Stimulated activated CD4-positive, alpha-beta T cell treated with anti-CD3 and anti-CD28 coated beads, Interleukin-2, amount 100 ng/mL, for 4 hours (primary cell): ENCODE measurements at regions not wholly inside any gene's neighbourhood (a gene's known extent, or its start where the extent isn't known, plus 50 kb on each side); places are given as distances from the start of the nearest gene placed in this dataset.
"Not testable (repeated sequence)": the region's sequence is repeated elsewhere in the genome, so short reads cannot be mapped to it uniquely, and the experiment has no call there.

Source experiments
- DNase-seq: peaks from one replicate; pipeline ENCODE4 v3.0.0-alpha.2; 2020; ENCODE audit warnings: low read depth

DNA sequence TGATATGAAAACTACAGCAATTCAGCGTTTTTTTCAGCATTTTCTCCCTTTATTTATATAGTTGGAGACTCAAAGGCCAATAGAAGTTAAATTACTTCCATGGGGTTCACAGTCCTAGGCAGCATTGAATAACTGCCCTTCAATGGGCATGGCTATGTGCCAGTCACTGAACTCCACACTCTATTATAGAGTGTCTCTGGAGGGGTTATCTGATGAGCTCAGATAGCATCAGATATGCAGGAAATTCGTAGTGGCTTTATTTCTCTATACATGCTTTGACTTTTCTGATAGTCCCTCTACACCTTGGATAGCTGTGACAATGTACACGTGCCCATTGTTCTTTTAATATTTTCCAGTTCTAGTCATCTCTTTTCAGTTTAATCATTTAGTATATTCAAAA lies 396.9 kb upstream of the CBLB start:
- DNase-seq: no peak

DNA sequence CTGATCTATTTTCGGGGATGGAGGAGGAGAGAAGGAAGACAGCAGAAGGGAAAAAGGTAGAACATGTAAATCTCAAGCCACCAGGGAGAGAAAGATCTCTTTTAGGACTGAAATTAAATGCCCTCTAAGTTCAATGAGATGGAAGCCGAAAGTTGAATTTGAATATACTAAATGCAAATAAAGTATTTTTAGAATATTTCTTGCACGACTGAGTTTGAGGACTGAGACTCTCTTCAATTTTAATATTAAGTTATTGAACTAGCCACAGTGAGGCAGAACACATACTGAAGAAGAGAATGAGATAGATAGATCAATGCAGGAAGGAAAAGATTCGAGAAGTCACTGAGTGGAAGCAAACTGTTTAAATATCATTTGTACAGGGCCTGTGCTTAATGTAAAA lies 399.9 kb upstream of the CBLB start:
- no peak for DNase-seq

DNA sequence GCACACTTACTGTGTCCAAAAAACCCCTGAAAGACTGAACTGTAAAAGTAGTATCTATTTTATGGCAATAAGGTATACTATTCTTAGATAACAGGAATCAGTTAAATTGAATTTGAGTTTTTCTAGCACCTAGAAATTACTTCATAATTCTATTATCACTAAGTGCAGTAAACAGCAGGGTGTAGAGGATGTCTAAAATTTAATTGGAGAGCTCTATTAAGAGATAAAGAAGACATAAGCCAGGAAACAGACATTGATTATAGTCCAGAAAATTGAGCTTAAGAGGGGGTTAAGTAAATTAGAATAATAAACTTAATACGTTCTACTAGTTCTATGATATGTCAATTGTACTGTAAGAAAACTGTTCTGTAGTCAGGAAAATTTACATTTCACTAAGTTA lies 403.5 kb upstream of the CBLB start:
- DNase-seq: no peak

DNA sequence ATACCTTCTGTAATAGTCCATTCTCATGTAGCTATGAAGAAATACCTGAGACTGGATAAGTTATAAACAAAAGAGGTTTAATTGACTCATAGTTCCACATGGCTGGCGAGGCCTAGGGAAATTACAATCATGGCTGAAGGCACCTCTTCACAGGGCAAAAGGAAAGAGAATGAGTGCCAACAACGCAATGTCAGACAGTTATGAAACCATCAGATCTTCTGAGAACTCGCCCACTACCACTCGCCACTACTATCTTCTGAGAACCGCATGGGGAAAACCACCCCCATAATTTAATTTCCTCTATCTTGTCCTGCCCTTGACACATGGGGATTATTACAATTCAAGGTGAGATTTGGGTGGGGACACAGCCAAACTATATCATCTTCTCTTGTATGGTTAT lies 406.8 kb upstream of the CBLB start:
- no peak for DNase-seq

DNA sequence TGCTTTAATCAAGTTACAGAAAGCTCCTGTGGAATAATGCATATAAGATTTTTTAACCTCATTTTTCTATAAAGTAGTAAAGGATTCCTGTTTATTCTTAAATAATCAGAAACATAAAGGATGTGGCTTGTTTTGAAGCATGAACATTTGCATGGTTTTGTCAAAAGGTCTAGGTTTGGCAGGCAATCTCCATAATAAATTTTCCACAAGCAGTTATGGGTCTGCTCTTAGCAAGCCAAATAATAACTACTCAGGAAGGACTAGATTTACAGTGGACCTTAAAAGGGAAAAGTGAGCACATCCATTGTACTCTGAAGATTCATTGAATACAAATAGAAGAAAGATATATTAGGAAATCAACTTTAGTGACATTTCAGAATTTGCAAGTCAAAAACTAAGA lies 407.3 kb upstream of the CBLB start:
- no peak for DNase-seq

DNA sequence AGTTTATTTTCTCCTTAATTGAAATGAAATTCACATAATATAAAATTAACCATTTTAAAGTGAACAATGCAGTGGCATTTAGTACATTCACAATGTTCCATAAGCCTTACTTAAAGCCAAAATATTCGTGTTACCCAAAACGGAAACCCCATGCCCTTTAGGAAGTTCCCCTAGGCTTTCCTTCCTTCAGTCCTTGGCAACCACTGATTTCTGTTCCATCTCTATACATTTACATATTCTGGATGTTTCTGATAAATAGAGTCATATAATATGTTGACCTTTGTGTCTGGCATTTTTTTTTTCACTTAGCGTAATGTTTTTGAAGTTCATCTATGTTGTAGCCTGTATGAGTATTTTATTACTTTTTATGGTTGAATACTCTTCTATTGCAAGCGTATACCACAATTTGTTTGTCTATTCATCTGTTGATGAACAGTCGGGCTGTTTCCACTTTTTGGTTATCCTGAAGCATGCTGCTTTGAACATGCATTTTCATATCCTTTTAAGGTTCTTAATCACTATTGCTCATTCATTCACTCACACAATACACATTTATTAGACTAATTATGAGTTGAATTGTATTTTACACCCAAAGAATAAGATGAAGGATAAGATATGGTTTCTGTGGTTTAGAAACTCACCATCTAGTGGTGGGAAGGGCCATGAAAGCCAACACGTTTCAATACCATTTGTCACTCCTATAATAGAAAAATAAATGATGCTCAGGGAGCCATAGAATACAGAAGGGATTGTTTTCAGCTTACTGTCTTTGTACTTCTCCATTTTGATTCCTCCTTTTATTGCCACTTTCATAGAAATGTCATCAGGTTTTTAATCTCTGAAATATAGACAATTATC lies 408.2 kb upstream of the CBLB start:
- no peak for DNase-seq

DNA sequence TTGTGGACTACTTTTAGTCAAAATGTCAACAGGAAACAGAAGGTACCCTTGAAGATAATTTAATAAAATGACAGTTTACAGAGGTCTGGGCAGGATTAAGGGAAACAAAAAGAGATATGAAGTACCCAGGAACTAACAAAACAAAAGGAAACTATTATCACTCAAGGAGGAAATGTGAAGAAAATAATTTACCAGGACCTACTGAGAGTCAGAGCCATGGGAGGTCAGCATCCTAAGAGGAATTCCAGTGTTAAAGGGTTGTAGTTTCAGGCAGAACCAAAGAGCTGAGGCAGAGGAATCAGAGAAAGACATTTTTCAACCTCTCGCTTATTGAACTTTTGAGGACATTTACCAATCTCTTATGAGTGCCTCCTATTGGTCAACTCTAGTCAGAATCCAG lies 408.9 kb upstream of the CBLB start:
- no peak for DNase-seq

DNA sequence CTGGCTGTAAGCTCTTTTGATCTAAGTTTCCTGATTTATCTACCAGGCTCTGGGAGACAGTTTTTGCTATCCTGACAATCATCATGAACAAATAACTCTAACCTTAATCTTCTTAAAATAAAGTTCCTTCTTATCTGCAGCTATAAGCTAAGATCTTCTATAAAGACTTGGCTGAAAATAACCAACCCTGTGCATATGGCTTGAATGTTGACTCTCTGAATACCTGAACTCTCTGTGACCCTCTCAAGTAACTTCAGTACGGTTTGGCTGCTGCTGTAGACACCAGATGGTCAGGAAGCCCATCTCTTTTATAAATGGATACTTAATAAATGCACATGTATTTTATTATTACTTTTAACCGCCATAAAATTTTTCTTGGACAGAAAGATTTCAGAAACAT lies 412.4 kb upstream of the CBLB start:
- DNase-seq: no peak

DNA sequence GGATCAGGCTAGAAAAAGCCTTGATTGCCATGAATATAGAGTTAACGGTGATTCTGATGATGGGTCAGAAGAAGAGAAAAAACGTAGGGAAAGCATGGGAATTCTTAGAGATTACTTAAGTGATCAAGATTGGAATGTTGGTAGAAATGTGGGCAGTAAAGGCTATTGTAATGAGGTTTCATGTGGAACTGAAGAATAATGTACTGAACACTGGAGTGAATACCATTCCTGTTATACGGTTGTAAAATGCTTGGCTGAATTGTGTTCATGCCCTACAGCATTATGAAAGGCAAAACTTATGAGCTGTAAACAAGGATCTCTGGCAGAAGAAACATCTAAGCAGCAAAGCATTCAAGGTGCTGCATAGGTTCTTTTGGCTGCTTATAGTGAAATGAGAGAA lies 414.1 kb upstream of the CBLB start:
- DNase-seq: no peak

DNA sequence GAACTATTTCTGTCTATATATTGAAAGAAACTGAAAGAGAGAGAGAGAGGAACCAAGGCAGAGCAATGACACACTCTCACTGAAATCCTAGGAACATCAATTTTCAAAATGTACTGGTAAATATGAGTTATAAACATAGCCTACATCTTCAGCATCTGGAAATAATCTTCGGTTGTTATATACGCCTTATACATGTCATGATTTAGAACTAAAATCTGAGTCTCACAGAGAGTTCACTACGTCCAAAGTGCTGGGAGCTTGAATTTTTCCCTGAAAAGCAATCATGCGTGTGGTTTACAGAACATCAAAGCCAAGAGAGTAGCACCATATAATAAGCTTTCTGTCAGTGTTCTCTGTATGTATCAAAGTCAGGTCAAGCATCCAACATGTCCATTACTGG lies 420.0 kb upstream of the CBLB start:
- no peak for DNase-seq

DNA sequence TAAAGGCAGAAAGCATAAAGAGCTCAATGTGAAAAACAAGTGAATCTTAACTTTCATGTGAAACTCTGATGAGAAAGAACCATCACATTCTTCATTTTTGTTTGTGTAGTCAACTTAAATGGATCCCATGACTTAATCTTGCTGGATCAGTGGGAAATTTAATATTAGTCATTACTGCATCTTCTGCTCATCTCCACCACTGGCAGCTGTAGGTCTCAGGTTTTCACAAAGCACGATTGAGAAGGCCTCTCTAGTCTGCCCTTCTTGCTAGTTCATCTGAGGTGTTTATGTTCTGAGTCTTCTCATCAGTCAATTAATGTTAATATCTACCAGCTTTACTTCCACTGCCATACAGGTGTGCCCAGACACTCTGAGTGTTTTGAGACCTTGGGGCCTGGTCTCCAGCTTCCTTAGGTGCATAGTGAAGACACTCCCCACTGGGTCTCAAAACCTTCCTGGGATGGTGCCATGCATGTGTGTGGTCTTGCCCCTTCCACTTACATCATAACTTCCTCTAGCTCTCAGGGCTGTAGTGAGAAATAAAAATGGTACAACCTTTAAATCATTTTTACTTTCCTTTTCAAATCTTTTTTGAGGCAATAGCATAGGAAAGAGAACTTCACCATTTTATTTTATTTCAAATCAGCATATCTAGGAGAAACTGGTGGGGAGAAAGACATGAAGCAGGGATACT lies 421.6 kb upstream of the CBLB start:
- DNase-seq: no peak

DNA sequence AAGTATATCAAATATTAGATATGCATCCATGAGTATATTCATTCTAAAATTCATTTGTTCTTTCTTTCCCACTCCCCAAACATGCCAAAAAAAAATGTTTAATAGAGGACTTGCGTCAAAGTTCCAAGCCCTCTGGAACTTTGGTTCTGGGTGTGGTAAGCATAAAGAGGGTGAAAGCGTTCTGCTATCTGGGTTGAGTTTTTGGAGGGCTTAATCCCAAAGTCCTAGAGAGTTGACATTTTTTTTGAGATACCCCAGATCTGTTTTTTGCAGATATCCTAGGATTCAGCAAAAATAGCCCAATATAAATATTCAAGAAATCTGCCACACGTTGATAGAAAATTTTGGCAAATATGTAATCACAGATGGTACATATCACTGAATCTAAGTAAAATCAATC lies 424.3 kb upstream of the CBLB start:
- no peak for DNase-seq

DNA sequence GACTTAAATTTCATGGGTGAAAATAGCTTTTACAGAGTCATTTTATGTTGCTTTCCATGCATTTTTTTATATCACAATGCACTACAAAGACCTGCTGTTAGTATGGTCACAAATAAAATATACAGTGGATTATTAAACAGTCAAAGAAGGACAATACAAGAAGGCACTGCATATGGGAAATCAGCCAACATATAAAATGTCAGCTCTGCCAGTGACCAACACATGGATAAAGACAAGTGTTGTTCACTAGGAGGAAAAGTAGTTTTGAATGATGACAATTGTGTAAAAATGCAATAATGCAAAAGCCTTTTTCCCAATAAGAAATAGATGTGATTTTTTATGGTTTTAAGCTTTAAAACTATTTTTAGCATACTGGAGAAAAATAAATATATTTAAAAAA lies 425.3 kb upstream of the CBLB start:
- DNase-seq: no peak

DNA sequence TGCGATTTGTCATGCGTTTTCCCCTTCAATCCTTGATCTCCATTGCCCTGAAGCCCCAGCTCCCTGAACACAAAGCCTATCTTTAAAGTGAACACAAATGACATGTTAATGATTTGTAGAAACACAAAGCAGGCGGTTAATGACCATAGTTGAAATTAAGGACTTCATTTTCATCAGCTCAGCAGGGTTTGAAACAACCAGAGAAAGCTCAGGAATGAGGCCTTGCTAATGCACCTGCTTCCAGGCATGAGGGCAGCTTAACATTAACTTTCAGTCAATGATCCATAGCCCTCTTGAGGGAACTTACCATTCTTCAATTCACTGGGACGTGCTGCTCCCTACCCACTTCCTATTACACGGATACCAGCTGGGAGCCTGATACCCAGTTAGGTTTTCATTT lies 427.2 kb upstream of the CBLB start:
- DNase-seq: no peak

DNA sequence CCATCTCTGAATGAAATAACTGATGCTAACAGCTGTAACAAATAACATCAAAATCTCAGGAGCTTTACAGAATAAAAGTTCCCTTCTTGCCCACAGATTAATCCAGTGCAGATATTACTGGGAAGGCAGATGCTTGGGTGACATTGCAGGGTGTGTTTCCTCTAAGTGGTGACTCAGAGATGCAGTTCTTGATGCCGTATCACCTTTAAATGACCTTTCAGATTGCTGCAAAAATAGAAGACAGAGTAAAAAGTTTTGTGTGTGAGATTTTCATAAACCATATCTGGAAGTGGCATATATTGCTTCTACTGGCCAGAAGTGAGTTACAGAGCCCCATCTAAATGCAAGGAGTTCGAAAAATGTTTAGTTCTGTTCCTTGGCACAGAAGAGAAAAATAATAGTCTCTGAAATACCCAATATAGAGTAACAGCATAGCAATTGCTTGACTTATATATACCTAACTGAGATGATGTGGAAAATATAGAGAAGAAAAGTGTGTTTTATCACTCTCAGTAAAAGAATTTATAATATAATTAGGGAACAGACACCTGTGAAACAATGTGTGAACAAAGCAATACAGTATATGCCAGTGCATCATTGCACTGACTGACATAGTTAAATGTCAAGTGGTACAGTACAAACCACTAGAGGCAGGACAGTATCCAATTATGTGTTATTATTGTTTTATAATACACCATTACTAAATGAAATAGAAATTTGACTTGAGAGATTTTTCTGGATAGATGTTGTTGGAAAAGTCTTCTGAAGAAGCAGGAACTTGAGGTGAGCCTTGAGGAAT lies 430.7 kb upstream of the CBLB start:
- no peak for DNase-seq

DNA sequence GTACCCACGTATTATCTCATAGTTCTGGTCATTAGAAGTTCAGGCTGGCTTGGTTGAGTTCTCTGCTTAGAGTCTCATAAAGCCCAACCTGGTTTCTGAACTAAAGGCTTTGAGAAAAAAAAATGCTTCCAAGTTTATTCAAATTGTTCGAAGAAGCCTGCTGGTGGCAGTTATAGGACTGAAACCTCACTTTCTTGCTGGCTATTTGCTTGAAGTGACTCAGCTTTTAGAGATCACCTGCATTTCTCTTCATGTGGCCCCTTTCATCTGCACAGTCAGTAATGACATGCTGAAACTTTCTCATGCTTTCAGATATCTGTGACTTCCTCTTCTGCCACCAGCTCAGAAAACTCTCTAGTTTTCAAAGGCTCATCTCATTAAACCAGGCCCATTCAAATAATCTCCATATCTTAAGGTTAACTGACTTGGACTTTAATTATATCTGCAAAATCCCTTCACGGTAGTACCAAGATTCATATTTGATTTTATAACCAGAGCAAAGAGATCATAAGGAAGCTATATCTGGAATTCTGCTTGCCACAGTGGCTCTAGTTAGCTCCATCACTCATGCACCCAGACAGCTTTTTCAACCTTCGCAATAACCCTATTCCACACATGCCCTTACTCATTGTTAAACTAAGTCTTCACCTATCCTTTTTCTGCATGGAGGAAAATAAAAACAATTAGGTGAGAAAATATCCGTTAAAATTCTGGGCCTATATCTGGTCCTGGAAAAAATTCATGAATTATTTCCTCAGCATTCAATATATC lies 433.8 kb upstream of the CBLB start:
- no peak for DNase-seq

DNA sequence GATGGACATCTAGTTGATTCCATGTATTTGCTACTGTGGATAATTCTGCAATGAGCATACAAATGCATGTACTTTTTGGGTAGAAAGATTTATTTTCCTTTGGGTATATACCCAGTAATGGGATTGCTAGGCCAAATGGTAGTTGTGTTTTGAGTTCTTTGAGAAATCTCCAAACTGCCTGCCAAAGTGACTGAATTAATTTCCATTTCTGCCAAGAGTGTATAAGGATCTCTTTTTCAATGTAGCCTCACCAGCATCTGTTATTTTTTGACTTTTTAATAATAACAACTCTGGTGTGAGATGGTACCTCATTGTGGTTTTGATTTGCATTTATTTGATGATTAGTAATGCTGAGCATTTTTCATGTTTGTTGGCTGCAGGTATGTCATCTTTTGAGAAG lies 435.0 kb upstream of the CBLB start:
- DNase-seq: no peak

DNA sequence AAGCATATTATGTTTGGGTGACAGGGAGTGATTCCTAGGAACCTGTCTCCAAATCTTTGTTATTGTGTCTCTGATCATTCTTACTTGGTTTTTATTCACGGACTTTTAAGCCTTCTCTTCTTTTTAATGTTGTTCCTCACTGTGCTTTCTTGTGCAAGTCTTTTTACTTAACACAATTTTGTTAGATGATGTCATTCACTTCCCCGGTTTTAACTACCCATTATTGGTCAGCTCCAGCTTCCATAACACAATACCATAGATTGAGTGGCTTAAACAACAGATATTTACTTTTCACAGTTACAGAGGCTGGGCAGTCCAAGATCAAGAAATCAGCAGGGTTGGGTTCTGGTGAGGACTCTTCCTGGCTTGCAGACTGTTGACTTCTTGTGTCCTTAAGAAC lies 436.3 kb upstream of the CBLB start:
- DNase-seq: no peak

DNA sequence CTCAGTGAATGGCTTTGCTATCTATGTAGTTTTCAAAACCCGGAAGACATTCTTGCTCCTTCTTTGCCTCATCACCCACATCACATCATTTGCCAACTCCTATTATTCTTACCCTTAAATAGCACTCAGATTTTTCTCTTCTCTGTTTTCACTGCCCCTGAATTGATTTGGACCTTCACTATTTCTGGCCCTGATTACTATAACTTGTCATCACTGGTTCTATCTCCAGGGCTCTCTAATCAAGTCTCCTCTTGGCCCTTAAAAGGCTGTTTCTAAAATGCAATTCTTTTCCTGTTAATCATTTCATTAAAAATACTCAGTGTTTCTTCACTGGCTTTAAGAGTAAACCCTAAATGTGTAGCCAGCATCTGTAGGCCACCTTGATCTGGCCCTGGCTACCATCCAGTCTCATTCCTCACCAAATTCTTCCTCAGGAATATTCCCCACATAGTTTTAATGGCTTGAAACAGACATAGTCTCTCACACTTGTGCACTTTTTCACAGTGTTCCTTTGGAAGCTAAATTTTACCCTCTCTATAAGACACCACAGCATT lies 437.1 kb upstream of the CBLB start:
- DNase-seq: no peak

DNA sequence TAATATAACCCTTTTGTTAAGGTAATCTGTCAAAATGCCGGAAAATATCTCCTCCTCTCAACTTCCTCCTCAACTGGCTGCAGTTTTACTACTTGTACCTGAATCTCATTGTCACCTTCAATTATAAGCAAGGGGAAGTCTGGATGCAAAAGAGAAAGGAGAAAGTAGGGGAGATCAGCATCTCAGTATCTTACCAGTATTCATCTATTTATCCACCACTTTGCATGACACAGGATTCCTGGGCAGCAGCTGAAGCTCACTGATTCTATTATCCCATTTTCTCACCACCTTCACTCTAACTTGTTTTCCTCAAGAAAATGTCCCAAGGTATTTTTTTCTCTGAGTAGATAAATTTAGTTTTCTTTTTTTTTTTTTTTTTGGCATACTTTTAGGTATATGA lies 440.5 kb upstream of the CBLB start:
- DNase-seq: no peak

DNA sequence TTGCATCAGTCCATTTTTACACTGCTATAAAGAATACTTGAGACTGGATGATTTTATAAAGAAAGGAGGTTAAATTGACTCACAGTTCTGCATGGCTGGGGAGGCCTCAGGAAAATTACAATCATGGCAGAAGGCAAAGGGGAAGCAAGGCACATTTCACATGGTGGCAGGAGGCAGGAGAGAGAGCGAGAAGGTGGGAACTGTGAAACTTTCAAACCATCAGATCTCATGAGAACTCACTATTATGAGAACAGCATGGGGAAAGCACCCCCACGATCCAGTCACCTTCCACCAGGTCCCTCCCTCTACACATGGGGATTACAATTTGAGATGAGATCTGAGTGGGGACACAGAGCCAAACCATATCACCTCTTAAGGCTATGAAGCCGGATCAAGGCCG lies 441.0 kb upstream of the CBLB start:
- DNase-seq: not testable (repeated sequence)
